ENCODE measurements at regions not wholly inside any gene's neighbourhood (a gene's known extent, or its start where the extent isn't known, plus 50 kb on each side); places are given as distances from the start of the nearest gene placed in this dataset.

DNA sequence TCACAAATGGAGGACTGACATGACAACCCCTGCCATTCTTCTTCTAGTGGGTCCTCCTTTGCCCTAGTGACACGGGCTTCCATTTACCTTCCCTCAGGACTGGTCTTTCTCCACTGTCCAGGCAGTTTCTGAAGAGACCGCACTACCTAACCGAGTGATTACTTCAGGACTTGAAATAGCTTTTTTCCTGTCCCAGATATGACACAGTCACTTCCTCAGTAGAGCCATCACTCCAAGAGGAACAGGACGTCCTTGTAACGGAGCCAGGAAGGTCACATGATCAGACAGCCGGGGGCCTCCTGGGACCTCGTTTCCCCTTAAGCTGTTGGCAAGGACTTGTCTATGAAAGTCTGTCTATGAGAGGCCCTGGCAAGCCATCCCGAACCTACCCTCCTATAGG is 62.3 kb downstream of the FOS start:
- TF ChIP-seq, protein P1, sequence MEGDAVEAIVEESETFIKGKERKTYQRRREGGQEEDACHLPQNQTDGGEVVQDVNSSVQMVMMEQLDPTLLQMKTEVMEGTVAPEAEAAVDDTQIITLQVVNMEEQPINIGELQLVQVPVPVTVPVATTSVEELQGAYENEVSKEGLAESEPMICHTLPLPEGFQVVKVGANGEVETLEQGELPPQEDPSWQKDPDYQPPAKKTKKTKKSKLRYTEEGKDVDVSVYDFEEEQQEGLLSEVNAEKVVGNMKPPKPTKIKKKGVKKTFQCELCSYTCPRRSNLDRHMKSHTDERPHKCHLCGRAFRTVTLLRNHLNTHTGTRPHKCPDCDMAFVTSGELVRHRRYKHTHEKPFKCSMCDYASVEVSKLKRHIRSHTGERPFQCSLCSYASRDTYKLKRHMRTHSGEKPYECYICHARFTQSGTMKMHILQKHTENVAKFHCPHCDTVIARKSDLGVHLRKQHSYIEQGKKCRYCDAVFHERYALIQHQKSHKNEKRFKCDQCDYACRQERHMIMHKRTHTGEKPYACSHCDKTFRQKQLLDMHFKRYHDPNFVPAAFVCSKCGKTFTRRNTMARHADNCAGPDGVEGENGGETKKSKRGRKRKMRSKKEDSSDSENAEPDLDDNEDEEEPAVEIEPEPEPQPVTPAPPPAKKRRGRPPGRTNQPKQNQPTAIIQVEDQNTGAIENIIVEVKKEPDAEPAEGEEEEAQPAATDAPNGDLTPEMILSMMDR (conservative IDR thresholded peaks at IDR 0.05; ENCODE audit: low read depth in 2 of 2) = no peak
- TF ChIP-seq EZH2 (IDR thresholded peaks at IDR 0.05; ENCODE audit: low read depth, unreplicated experiment) (no peak), ZNF114 (CRISPR knock-in tag; IDR thresholded peaks at IDR 0.05) (no peak), JUNB (IDR thresholded peaks at IDR 0.05; ENCODE audit: unreplicated experiment) (no peak), POLR2AphosphoS5 (IDR thresholded peaks at IDR 0.05; ENCODE audit: low read depth) (no peak), EZH2phosphoT487 (IDR thresholded peaks at IDR 0.05; ENCODE audit: unreplicated experiment) (no peak), CREB1 (CRISPR knock-in tag; IDR thresholded peaks at IDR 0.05; ENCODE audit: low read depth) (no peak)
- TF ChIP-seq, protein P2, sequence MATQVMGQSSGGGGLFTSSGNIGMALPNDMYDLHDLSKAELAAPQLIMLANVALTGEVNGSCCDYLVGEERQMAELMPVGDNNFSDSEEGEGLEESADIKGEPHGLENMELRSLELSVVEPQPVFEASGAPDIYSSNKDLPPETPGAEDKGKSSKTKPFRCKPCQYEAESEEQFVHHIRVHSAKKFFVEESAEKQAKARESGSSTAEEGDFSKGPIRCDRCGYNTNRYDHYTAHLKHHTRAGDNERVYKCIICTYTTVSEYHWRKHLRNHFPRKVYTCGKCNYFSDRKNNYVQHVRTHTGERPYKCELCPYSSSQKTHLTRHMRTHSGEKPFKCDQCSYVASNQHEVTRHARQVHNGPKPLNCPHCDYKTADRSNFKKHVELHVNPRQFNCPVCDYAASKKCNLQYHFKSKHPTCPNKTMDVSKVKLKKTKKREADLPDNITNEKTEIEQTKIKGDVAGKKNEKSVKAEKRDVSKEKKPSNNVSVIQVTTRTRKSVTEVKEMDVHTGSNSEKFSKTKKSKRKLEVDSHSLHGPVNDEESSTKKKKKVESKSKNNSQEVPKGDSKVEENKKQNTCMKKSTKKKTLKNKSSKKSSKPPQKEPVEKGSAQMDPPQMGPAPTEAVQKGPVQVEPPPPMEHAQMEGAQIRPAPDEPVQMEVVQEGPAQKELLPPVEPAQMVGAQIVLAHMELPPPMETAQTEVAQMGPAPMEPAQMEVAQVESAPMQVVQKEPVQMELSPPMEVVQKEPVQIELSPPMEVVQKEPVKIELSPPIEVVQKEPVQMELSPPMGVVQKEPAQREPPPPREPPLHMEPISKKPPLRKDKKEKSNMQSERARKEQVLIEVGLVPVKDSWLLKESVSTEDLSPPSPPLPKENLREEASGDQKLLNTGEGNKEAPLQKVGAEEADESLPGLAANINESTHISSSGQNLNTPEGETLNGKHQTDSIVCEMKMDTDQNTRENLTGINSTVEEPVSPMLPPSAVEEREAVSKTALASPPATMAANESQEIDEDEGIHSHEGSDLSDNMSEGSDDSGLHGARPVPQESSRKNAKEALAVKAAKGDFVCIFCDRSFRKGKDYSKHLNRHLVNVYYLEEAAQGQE (IDR thresholded peaks at IDR 0.05; ENCODE audit: unreplicated experiment) = no peak
- TF ChIP-seq, protein P3, sequence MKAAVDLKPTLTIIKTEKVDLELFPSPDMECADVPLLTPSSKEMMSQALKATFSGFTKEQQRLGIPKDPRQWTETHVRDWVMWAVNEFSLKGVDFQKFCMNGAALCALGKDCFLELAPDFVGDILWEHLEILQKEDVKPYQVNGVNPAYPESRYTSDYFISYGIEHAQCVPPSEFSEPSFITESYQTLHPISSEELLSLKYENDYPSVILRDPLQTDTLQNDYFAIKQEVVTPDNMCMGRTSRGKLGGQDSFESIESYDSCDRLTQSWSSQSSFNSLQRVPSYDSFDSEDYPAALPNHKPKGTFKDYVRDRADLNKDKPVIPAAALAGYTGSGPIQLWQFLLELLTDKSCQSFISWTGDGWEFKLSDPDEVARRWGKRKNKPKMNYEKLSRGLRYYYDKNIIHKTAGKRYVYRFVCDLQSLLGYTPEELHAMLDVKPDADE (IDR thresholded peaks at IDR 0.05) = no peak
